WTC11 (cell line): ENCODE measurements at regions not wholly inside any gene's neighbourhood (a gene's known extent, or its start where the extent isn't known, plus 50 kb on each side); places are given as distances from the start of the nearest gene placed in this dataset.

Experiments
- CREM ChIP-seq: sonication (generic); formaldehyde crosslinking; IDR thresholded peaks from 2 replicates; pipeline ENCODE4 v1.8.1; 2022; ENCODE audit warnings: mild to moderate bottlenecking, missing genetic modification reagents, moderate library complexity
- FOXJ3 ChIP-seq: sonication (generic); formaldehyde crosslinking; IDR thresholded peaks from 2 replicates; pipeline ENCODE4 v1.9.0; 2021; ENCODE audit warnings: missing genetic modification reagents, mild to moderate bottlenecking, borderline replicate concordance
- GRHL2 ChIP-seq: fragments of 250-450 bp; sonication (Bioruptor Pico); IDR thresholded peaks from 2 replicates; pipeline ENCODE4 v1.8.0; 2022; ENCODE audit warnings: mild to moderate bottlenecking, moderate library complexity; ENCODE audit not compliant: insufficient replicate concordance, severe bottlenecking
- GTF2I ChIP-seq: fragments of 250-450 bp; sonication (Bioruptor Pico); conservative IDR thresholded peaks from 2 replicates; pipeline ENCODE4 v1.4.0; 2021; ENCODE audit warnings: mild to moderate bottlenecking
- HMGA2 ChIP-seq: fragments of 250-450 bp; sonication (Bioruptor Pico); IDR thresholded peaks from 2 replicates; pipeline ENCODE4 v1.4.0; 2021; ENCODE audit warnings: mild to moderate bottlenecking, moderate library complexity
- MAX ChIP-seq: sonication (generic); formaldehyde crosslinking; IDR thresholded peaks from 2 replicates; pipeline ENCODE4 v1.8.0; 2022; ENCODE audit warnings: mild to moderate bottlenecking, missing genetic modification reagents
- SP1 ChIP-seq: sonication (generic); formaldehyde crosslinking; conservative IDR thresholded peaks from 2 replicates; pipeline ENCODE4 v1.8.1; 2022; ENCODE audit warnings: missing genetic modification reagents
- USF2 ChIP-seq: sonication (generic); formaldehyde crosslinking; IDR thresholded peaks from 2 replicates; pipeline ENCODE4 v1.8.1; 2023; ENCODE audit warnings: mild to moderate bottlenecking, missing genetic modification reagents, moderate library complexity
- TF ChIP-seq, protein P1 (sequence below): fragments of 200-600 bp; IDR thresholded peaks from 2 replicates; pipeline ENCODE4 v1.8.0; 2022; ENCODE audit warnings: antibody characterized with exemption
- TF ChIP-seq, protein P2 (sequence below): fragments of 250-450 bp; sonication (Bioruptor Pico); IDR thresholded peaks from 2 replicates; pipeline ENCODE4 v2.1.2; 2022; ENCODE audit warnings: mild to moderate bottlenecking, moderate library complexity

DNA sequence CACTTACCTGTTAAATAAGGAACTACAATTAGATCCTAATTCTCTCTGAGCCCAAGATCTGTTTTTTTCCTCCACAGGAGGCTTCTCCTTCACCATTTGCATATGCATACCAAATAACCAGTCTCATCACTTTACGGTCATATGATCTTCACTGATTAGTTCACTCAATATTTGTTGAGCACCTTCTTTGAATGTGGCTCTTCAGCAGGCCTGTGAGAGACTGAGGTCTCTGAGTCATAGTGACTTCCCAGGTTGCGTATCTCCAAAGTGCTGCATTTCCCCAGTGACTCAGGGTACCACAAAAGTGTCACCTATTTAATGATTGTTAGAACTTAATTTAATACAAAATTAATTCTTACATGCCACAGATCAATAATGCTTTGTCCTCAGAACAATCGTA, 108.8 kb upstream of the TRIB2 start:
- TF ChIP-seq MAX (CRISPR knock-in tag) (no peak), FOXJ3 (CRISPR knock-in tag) (no peak), SP1 (CRISPR knock-in tag) (no peak), CREM (CRISPR knock-in tag) (no peak), GTF2I (CRISPR knock-in tag) (no peak), GRHL2 (CRISPR knock-in tag) (no peak), USF2 (CRISPR knock-in tag) (no peak), HMGA2 (CRISPR knock-in tag) (no peak)
- TF ChIP-seq, protein P1, sequence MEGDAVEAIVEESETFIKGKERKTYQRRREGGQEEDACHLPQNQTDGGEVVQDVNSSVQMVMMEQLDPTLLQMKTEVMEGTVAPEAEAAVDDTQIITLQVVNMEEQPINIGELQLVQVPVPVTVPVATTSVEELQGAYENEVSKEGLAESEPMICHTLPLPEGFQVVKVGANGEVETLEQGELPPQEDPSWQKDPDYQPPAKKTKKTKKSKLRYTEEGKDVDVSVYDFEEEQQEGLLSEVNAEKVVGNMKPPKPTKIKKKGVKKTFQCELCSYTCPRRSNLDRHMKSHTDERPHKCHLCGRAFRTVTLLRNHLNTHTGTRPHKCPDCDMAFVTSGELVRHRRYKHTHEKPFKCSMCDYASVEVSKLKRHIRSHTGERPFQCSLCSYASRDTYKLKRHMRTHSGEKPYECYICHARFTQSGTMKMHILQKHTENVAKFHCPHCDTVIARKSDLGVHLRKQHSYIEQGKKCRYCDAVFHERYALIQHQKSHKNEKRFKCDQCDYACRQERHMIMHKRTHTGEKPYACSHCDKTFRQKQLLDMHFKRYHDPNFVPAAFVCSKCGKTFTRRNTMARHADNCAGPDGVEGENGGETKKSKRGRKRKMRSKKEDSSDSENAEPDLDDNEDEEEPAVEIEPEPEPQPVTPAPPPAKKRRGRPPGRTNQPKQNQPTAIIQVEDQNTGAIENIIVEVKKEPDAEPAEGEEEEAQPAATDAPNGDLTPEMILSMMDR = no peak
- TF ChIP-seq, protein P2, sequence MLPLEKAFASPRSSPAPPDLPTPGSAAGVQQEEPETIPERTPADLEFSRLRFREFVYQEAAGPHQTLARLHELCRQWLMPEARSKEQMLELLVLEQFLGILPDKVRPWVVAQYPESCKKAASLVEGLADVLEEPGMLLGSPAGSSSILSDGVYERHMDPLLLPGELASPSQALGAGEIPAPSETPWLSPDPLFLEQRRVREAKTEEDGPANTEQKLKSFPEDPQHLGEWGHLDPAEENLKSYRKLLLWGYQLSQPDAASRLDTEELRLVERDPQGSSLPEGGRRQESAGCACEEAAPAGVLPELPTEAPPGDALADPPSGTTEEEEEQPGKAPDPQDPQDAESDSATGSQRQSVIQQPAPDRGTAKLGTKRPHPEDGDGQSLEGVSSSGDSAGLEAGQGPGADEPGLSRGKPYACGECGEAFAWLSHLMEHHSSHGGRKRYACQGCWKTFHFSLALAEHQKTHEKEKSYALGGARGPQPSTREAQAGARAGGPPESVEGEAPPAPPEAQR (CRISPR knock-in tag) = no peak
